H9 (cell line): ENCODE measurements at regions not wholly inside any gene's neighbourhood (a gene's known extent, or its start where the extent isn't known, plus 50 kb on each side); places are given as distances from the start of the nearest gene placed in this dataset.

Experiments
- DNase-seq: peaks from one replicate; pipeline ENCODE4 v3.0.0-alpha.2; 2017
- H2AFZ ChIP-seq: one replicate; pipeline ENCODE4 v1.6.1; 2013; ENCODE audit warnings: mild to moderate bottlenecking, low read length, control low read depth, moderate library complexity
- H2AK5ac ChIP-seq: 2 replicates; pipeline ENCODE4 v1.6.1; 2013; ENCODE audit warnings: low read length, control low read depth, mixed read lengths; ENCODE audit not compliant: insufficient read length
- H2BK120ac ChIP-seq: one replicate; pipeline ENCODE4 v1.6.1; 2013; ENCODE audit warnings: low read depth, mild to moderate bottlenecking, low read length, control low read depth, inconsistent platforms; ENCODE audit not compliant: poor library complexity, severe bottlenecking
- H2BK12ac ChIP-seq: 2 replicates; pipeline ENCODE4 v1.6.1; 2013; ENCODE audit warnings: low read length, control low read depth, mixed read lengths, low read depth; ENCODE audit not compliant: insufficient read length
- H2BK15ac ChIP-seq: 2 replicates; pipeline ENCODE4 v1.6.1; 2013; ENCODE audit warnings: low read depth, low read length, control low read depth
- H2BK20ac ChIP-seq: one replicate; pipeline ENCODE4 v1.6.1; 2013; ENCODE audit warnings: low read depth, mild to moderate bottlenecking, low read length, control low read depth, inconsistent platforms; ENCODE audit not compliant: poor library complexity, severe bottlenecking
- H2BK5ac ChIP-seq: 2 replicates; pipeline ENCODE4 v1.6.1; 2013; ENCODE audit warnings: low read length, control low read depth, mixed read lengths; ENCODE audit not compliant: insufficient read length
- H3K14ac ChIP-seq: 2 replicates; pipeline ENCODE4 v1.6.1; 2013; ENCODE audit warnings: low read length, control low read depth; ENCODE audit not compliant: insufficient read depth
- H3K18ac ChIP-seq: 2 replicates; pipeline ENCODE4 v1.6.1; 2013; ENCODE audit warnings: low read depth, mild to moderate bottlenecking, mixed read lengths, low read length, control low read depth; ENCODE audit not compliant: insufficient read length
- H3K23ac ChIP-seq: 2 replicates; pipeline ENCODE4 v1.6.1; 2013; ENCODE audit warnings: low read length, control low read depth, mixed read lengths, low read depth; ENCODE audit not compliant: insufficient read length
- H3K23me2 ChIP-seq: 2 replicates; pipeline ENCODE4 v1.6.1; 2013; ENCODE audit warnings: low read depth, mild to moderate bottlenecking, mixed read lengths, low read length, control low read depth; ENCODE audit not compliant: insufficient read length, poor library complexity, severe bottlenecking
- H3K27ac ChIP-seq: 2 replicates; pipeline ENCODE4 v1.5.1; 2013; ENCODE audit warnings: low read length, control low read depth, mixed read lengths, low read depth; ENCODE audit not compliant: insufficient read length
- H3K27me3 ChIP-seq: 2 replicates; pipeline ENCODE4 v1.6.1; 2013; ENCODE audit warnings: low read length, control low read depth, inconsistent platforms; ENCODE audit not compliant: insufficient read depth
- H3K4ac ChIP-seq: 2 replicates; pipeline ENCODE4 v1.6.1; 2013; ENCODE audit warnings: low read depth, mild to moderate bottlenecking, control low read depth, inconsistent platforms, low read length, moderate library complexity
- H3K4me1 ChIP-seq: 2 replicates; pipeline ENCODE4 v1.6.1; 2013; ENCODE audit warnings: low read length, control low read depth, inconsistent platforms; ENCODE audit not compliant: insufficient read depth
- H3K4me2 ChIP-seq: 2 replicates; pipeline ENCODE4 v1.6.1; 2013; ENCODE audit warnings: low read length, control low read depth, mixed read lengths; ENCODE audit not compliant: insufficient read length, insufficient read depth
- H3K56ac ChIP-seq: 2 replicates; pipeline ENCODE4 v1.6.1; 2013; ENCODE audit warnings: low read depth, mild to moderate bottlenecking, mixed read lengths, low read length, control low read depth; ENCODE audit not compliant: insufficient read length
- H3K79me1 ChIP-seq: 2 replicates; pipeline ENCODE4 v1.6.1; 2013; ENCODE audit warnings: low read depth, mild to moderate bottlenecking, moderate library complexity, low read length, control low read depth, inconsistent platforms; ENCODE audit not compliant: insufficient read depth, poor library complexity, severe bottlenecking
- H3K79me2 ChIP-seq: 2 replicates; pipeline ENCODE4 v1.6.1; 2013; ENCODE audit warnings: low read length, control low read depth, inconsistent platforms; ENCODE audit not compliant: insufficient read depth
- H3K9ac ChIP-seq: 2 replicates; pipeline ENCODE4 v1.6.1; 2013; ENCODE audit warnings: low read length, control low read depth, mixed read lengths; ENCODE audit not compliant: insufficient read length; ENCODE audit errors: extremely low read depth
- H3K9me3 ChIP-seq: one replicate; pipeline ENCODE4 v1.6.1; 2013; ENCODE audit warnings: low read depth, low read length, inconsistent platforms; ENCODE audit not compliant: control insufficient read depth
- H3T11ph ChIP-seq: one replicate; pipeline ENCODE4 v1.6.1; 2013; ENCODE audit warnings: mild to moderate bottlenecking, low read length, control low read depth, inconsistent platforms
- H4K20me1 ChIP-seq: one replicate; pipeline ENCODE4 v1.6.1; 2013; ENCODE audit not compliant: control insufficient read depth, insufficient read length, insufficient read depth
- H4K5ac ChIP-seq: 2 replicates; pipeline ENCODE4 v1.6.1; 2013; ENCODE audit warnings: low read depth, mild to moderate bottlenecking, mixed read lengths, low read length, control low read depth; ENCODE audit not compliant: insufficient read length
- H4K8ac ChIP-seq: replicated peaks from 2 replicates; pipeline ENCODE4 v1.6.1; 2013; ENCODE audit warnings: low read length, control low read depth, mixed read lengths, low read depth; ENCODE audit not compliant: insufficient read length
- H4K91ac ChIP-seq: 2 replicates; pipeline ENCODE4 v1.6.1; 2013; ENCODE audit warnings: low read depth, mild to moderate bottlenecking, moderate library complexity, mixed read lengths, low read length, control low read depth; ENCODE audit not compliant: insufficient read length
- H3K27ac Mint-ChIP-seq, 3 experiments: 2 replicates in 2 of 3; 3 replicates in 1 of 3; pipeline ENCODE4 v1.8.0; 2020 to 2021; ENCODE audit warnings: mixed read lengths in 3 of 3, mild to moderate bottlenecking in 1 of 3, moderate library complexity in 1 of 3
- H3K27me3 Mint-ChIP-seq: 2 replicates; pipeline ENCODE4 v1.8.0; 2021; ENCODE audit warnings: low read depth, mild to moderate bottlenecking, moderate library complexity, mixed read lengths
- H3K36me3 Mint-ChIP-seq, 3 experiments: 2 replicates in 2 of 3; 3 replicates in 1 of 3; pipeline ENCODE4 v1.8.0; 2020 to 2021; ENCODE audit warnings: low read depth in 3 of 3, mixed read lengths in 3 of 3; ENCODE audit not compliant: insufficient read depth in 1 of 3
- H3K4me1 Mint-ChIP-seq, 2 experiments: 2 replicates each; pipeline ENCODE4 v1.8.0; 2020; ENCODE audit warnings: mixed read lengths in 2 of 2
- H3K4me3 Mint-ChIP-seq, 2 experiments: 2 replicates in 1 of 2; 3 replicates in 1 of 2; pipeline ENCODE4 v1.8.0; 2020 to 2021; ENCODE audit warnings: mild to moderate bottlenecking in 2 of 2, mixed read lengths in 2 of 2, moderate library complexity in 1 of 2
- H3K9me3 Mint-ChIP-seq, 2 experiments: 2 replicates in 1 of 2; 3 replicates in 1 of 2; pipeline ENCODE4 v1.8.0; 2020; ENCODE audit warnings: mild to moderate bottlenecking in 2 of 2, mixed read lengths in 2 of 2, moderate library complexity in 1 of 2
- CTCF ChIP-seq: fragments of 200-600 bp; sonication (generic); conservative IDR thresholded peaks from 3 replicates; pipeline ENCODE4 v1.8.0; 2021; ENCODE audit warnings: antibody characterized with exemption, mild to moderate bottlenecking
- WGBS: extraction: QIAGEN DNeasy Blood & Tissue Kit; methylation state at CpG from one replicate; pipeline ENCODE4 v1.1.7; 2013; ENCODE audit warnings: missing lambda C conversion rate, low lambda C conversion rate, mixed read lengths; ENCODE audit not compliant: insufficient read length; ENCODE audit errors: extremely low coverage; 5-methylcytosine and 5-hydroxymethylcytosine counted together

- Histone ChIP-seq H3K9me3 (no peaks in the 10 kb centered on the region), H2AK5ac (no peak overlapping the region), H3K14ac (no peak overlapping the region), H3K56ac (no peak overlapping the region), H3K18ac (no peak overlapping the region), H3K23ac (no peak overlapping the region), H4K8ac (no peak overlapping the region), H2BK120ac (no peak overlapping the region), H3K23me2 (no peaks in the 10 kb centered on the region), H3K4ac (no peak overlapping the region), H2AFZ (no peak overlapping the region), H2BK12ac (no peak overlapping the region), H3K79me2 (no peaks in the 10 kb centered on the region), H3K27me3 (no peaks in the 10 kb centered on the region), H3K9ac (no peak overlapping the region), H2BK5ac (no peak overlapping the region), H4K5ac (no peak overlapping the region), H3K27ac (no peak overlapping the region), H3T11ph (no peak overlapping the region), H3K4me2 (no peak overlapping the region), H3K79me1 (no peaks in the 10 kb centered on the region), H3K4me1 (no peaks in the 10 kb centered on the region), H2BK15ac (no peak overlapping the region), H4K20me1 (no peaks in the 10 kb centered on the region), H4K91ac (no peak overlapping the region), H2BK20ac (no peak overlapping the region)
- Mint-ChIP-seq H3K4me1 (no peaks in the 10 kb centered on the region), H3K27me3 (peaks cover 9% of the 10 kb centered on the region), H3K36me3 (no peaks in the 10 kb centered on the region), H3K27ac (no peak overlapping the region), H3K9me3 (no peaks in the 10 kb centered on the region), H3K4me3 (no peak overlapping the region)
- WGBS, result no CpG with 5 or more reads among the region's 7 CpGs
- DNase-seq, result no peak
- TF ChIP-seq CTCF, result no peak
Observed at GRCh38 chr20:48075591-48076174, 290.4 kb upstream of the SULF2 start.
